Epithelial cell of proximal tubule (primary cell): ENCODE measurements at regions not wholly inside any gene's neighbourhood (a gene's known extent, or its start where the extent isn't known, plus 50 kb on each side); places are given as distances from the start of the nearest gene placed in this dataset.

ENCODE experiments used
- DNase-seq: peaks from one replicate; pipeline ENCODE4 v3.0.0-alpha.2; 2011; ENCODE audit warnings: low read depth
- H3K4me3 ChIP-seq: 2 replicates; pipeline ENCODE4 v1.5.1; 2011; ENCODE audit warnings: low read depth, mild to moderate bottlenecking, low read length
- TF ChIP-seq, protein P1 (sequence below): conservative IDR thresholded peaks from 2 replicates; pipeline ENCODE4 v1.5.1; 2012; ENCODE audit warnings: low read depth, mild to moderate bottlenecking, low read length

DNA sequence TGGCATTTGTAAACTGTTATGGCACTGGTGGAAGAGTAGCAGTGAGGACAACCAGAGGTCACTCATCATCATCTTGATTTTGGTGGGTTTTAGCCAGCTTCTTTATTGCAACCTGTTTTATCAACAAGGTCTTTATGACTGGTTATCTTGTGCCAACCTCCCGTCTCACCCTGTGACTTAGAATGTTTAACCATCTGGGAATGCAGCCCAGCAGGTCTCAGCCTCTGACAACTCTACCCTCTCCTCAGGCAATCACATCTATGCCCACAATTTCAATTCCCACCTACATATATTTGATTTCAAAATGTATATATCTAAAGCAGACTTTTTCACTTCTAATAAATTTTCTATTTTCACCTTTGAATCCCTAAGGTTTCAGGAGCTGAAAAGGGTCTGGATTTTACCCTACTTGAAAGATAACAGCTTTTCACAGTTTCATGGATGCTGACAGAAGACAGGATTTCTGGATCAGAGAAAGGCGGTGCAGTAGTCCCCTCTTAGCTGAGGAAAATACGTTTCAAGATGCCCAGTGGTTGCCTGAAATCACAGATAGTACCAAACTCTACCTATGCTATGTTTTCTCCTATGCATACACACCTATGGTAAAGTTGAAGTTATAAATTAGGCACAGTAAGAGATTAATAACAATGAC lies 1171.8 kb downstream of the DIAPH3 start:
- no peak overlapping the region for H3K4me3 ChIP-seq
- TF ChIP-seq, protein P1, sequence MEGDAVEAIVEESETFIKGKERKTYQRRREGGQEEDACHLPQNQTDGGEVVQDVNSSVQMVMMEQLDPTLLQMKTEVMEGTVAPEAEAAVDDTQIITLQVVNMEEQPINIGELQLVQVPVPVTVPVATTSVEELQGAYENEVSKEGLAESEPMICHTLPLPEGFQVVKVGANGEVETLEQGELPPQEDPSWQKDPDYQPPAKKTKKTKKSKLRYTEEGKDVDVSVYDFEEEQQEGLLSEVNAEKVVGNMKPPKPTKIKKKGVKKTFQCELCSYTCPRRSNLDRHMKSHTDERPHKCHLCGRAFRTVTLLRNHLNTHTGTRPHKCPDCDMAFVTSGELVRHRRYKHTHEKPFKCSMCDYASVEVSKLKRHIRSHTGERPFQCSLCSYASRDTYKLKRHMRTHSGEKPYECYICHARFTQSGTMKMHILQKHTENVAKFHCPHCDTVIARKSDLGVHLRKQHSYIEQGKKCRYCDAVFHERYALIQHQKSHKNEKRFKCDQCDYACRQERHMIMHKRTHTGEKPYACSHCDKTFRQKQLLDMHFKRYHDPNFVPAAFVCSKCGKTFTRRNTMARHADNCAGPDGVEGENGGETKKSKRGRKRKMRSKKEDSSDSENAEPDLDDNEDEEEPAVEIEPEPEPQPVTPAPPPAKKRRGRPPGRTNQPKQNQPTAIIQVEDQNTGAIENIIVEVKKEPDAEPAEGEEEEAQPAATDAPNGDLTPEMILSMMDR = no peak
- no peak for DNase-seq

DNA sequence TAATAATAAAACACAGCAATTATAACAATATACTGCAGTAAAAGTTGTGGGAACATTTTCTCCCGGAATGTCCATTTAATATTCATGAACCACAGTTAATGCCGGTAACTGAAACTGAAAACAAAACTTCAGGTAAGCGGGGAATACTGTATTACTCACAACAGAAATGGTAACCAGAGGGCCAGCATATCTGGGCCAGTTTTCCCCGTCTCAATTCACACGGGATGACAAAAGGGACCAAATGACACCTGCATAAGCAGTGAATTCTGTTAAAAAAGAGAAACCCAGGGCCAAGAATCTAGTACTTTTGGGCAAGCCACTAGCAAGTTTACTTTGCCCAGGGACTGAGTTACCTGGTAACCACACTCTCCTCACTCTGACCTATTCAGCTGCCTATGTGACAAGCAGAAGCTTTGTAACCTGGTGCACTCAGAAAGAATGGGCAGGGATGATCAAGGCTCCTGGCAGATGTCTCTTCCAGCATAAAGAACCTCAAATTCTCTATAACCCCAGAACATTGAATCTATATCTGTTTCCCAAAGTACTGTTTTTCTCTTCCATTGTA lies 1171.2 kb downstream of the DIAPH3 start:
- TF ChIP-seq, protein P1 = no peak
- H3K4me3 ChIP-seq = no peak overlapping the region
- no peak for DNase-seq

DNA sequence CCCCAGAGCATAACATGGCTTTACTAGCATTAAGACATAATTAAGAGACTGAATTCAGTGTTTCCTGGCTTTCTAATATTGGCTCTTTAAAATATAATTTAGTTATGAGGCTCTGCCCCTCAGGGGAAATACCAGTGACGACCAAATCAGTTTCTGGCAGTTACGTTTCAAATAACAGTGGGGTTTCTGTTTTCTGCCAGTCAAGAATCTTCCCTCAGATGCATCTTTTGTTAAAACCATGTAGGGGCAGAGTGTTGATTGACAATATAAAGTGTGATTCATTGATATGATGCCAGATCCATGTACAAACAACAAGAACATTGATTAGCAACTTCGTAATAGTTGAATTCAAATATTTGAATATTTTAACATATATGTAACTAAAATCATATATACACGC lies 1169.7 kb downstream of the DIAPH3 start:
- H3K4me3 ChIP-seq = no peak overlapping the region
- TF ChIP-seq, protein P1 = no peak
- DNase-seq = no peak

DNA sequence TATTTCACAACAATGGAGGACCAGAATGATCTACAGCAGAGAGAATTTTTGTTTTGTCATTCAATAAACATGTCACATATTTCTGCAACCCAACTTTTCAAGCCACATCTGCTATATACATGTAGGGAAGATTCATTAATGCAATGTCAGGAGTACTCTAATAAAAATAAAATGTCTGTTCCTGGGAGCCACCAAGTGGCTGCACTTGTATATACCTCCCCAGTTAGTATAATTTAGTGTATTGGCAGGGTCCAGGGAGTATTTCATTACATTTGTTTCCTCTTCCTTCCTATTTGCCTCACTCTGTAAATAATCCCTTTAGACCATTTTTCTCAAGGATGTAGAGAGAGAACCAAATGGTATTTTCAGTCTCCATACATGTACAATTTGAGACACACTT lies 1169.0 kb downstream of the DIAPH3 start:
- DNase-seq = no peak
- TF ChIP-seq, protein P1 = peak; percentile 28
- no peak overlapping the region for H3K4me3 ChIP-seq

DNA sequence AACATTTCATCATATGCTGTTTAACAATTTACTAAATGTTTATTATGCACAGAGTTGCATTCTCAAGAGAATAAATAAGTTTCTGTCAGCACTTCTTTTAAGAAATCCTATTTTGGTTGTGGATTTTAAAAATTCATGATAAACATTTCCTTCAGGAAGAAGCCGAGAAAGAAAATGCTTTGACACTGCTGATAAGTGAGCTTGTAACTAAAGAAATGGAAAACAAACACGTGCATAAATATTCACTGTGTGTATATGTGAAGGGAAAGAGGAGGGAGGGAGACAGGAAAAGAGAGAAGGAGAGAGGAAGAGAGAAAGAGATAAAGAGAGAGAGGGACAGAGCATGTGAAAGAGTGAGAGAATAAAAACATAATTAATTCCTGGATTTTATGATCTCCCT lies 1165.0 kb downstream of the DIAPH3 start:
- no peak overlapping the region for H3K4me3 ChIP-seq
- TF ChIP-seq, protein P1 = no peak
- no peak for DNase-seq

DNA sequence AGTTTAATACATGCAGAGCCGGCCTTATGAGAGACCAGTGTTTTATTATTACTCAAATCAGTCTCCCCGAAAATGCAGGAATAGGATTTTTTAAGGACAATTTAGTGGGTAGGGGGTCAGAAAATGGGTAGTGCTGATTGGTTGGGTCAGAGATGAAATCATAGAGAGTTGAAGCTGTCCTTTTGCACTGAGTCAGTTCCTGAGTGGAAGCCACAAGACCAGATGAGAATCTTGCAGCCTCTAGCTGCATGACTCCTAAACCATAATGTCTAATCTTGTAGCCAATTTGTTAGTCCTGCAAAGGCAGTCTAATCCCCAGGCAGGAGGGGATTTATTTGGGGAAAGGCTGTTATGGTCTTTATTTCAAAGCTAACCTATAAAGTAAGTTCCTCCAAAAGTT lies 1163.9 kb downstream of the DIAPH3 start:
- no peak for DNase-seq
- no peak overlapping the region for H3K4me3 ChIP-seq
- TF ChIP-seq, protein P1 = no peak

DNA sequence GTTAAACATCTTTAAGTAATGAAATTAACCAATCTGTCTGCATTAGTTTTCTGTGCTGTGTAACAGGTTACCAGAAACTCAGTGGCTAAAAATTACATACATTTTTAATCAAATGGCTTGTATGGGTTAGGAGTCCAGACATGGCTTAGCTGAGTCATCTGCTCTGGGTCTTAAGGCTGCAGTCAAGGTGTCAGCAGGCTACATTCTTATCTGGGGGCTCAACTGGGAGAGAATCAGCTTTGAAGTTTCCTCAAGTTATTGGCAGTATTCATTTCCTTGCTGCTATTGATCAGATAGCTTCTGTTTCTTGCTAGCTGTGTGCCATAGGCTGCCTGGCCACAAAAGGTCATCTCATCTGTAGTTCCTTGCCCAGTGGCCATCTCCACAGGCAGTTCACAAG lies 1163.0 kb downstream of the DIAPH3 start:
- no peak for DNase-seq
- TF ChIP-seq, protein P1 = no peak
- H3K4me3 ChIP-seq = no peak overlapping the region
